T47D (cell line): ENCODE measurements at regions not wholly inside any gene's neighbourhood (a gene's known extent, or its start where the extent isn't known, plus 50 kb on each side); places are given as distances from the start of the nearest gene placed in this dataset.
A peak's percentile ranks its signal among the peaks of the same experiment; 100 is the strongest.
"Not testable (repeated sequence)": the region's sequence is repeated elsewhere in the genome, so short reads cannot be mapped to it uniquely, and the experiment has no call there.

Source experiments
- DNase-seq, 2 experiments: peaks; one replicate each; pipeline versions ENCODE4 v3.0.0 to v3.0.0-alpha.2; 2011 to 2012; ENCODE audit warnings: low read depth in 1 of 2, low spot score in 1 of 2
- JUND ChIP-seq: IDR thresholded peaks from 2 replicates; pipeline ENCODE4 v1.6.1; 2012; ENCODE audit warnings: low read depth
- in situ Hi-C: cut with HindIII; loops from 2 replicates; pipeline ENCODE4 v1.10.0; 2016; ENCODE audit warnings: low sequenced_read_pairs, low pct_unique_long_range_greater_than_20kb

DNA sequence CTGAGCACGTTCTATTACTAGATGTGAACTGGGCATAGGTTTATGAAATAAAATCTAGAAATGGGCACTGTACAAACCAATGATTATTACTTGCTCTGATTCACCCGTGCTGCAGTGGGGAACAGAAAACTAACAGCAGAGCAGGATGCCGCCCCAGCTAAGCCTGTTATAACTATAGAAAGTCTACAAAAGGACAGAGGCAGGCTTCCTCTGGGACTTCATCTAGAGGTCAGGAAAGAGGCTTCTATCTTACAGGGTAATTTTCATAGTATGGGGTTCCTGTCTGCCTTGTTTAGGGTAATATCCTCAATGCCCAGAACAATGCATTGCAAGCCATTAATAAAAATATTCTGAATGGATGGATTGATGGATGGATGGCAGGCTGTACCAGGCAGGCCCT is 177.0 kb upstream of the TBL1XR1 start:
- no peak for DNase-seq
- TF ChIP-seq JUND: no peak
- in situ Hi-C loops: no loop called here

DNA sequence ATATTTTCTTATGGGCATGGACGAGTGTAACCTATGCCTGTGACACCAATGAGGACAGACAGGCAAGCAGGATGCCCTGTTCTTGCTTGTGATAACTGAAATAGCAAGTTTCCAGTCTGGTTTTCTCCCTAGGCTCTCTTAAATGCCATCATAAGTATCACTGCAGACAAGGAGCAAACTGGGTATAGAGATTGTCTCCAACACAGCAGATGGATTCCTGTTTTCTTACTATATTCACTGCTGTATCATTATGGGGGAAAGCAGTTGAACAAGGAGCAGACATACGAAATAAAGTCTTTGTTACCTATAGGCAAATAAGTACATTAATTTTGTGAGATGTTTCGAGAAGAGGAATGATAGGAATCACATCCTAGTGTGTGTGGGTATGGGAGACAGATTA is 178.0 kb upstream of the TBL1XR1 start:
- TF ChIP-seq JUND: no peak
- DNase-seq: no peak
- in situ Hi-C loops: no loop called here

DNA sequence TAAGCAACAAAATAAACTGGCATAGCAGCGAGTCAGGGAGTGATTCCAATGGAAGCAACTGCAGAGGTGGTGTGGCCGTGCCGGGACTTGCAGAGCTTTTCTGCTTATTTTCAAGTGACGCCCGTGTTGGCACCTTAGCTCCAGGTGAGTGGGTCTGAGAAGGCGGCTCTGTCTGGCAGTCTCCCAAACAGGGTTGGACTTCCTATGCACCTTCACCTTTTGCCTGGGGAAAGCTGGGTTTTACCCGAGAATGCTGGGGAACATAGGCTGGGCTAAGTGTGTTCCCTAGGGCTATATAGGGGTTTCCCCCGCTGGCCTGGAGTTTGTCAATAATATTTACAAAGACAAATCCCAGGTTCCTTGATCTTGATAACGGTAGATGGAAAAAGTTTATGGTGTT is 179.9 kb upstream of the TBL1XR1 start:
- no peak for TF ChIP-seq JUND
- peak in 1 of 2 experiments; percentile 87 for DNase-seq
- in situ Hi-C loops: no loop called here

DNA sequence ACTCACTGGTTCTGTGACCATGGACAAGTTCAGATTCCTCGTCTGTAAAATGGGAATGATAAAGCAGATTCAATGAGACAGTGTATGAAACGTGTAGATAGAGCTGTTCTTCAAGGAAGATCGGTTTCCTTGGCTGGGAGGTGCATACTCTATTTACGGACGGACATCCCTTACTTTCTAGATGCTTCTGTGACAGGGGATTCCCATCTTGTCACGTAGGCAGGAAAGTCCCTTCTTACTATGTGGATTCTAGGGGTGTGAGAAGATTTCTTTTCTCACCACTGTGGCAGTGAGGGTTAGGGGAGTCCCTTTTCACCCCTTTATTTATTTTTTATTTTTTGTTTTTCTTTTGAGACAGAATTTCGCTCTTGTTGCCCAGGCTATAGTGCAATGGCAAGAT is 180.9 kb upstream of the TBL1XR1 start:
- TF ChIP-seq JUND: no peak
- in situ Hi-C loops: no loop called here
- no peak for DNase-seq

DNA sequence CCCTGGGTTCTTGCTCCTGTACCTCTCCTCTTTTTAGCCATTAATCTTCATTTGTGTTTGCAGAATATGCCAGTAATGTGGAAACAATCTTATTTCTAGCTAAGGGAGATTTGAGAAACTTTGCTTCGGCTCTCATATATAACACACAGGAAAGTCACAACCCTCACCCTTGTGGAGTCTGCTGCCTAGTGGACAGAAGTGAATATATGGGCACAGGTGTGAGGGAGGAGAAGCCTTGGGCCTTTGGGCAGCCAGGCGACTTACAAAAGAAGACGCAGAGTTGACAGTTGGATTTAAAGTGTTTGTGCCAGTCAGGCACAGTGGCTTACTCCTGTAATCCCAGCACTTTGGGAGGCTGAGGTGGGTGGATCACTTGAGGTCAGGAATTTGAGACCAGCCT is 181.8 kb upstream of the TBL1XR1 start:
- peak in 1 of 2 experiments; percentile 92 for DNase-seq
- no peak for TF ChIP-seq JUND
- in situ Hi-C loops: no loop called here

DNA sequence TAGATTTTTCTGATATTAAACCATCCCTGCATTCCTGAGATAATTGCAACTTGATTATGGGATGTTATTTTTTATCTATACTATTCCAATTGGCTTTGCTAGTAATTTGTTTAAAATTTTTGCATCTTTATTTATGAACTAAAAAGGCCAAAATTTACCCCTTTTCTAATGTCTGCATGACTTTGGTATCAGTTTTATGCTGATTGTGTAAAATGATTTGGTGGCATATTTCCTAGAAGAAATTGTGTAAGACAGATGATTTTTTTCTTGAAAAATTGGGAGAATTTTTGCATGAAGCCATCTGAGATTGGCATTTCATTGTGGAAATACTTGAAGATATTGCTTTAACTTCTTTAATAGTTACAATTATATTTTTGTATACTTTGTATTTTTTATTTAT is 183.8 kb upstream of the TBL1XR1 start:
- no peak for TF ChIP-seq JUND
- no peak for DNase-seq
- in situ Hi-C loops: no loop called here

DNA sequence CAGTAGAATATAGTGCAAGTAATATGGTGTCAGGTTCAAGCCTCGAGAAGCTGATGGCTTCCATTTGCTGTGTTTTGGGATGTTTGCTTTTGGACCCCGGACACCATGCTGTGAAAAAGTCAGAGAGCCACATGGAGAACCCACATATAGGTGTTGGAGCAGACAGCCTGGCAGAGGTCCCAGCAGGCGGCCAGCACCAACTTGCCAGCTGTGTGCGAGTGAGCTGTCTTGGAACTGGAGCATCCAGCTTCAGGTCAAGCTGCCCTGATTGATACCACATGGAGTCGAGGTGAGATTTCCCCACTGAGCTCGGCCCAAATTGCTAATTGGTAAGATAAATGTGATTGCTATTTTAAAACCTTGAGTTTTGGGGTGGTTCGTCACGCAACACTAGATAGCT is 185.7 kb upstream of the TBL1XR1 start:
- no peak for DNase-seq
- in situ Hi-C loops: no loop called here
- no peak for TF ChIP-seq JUND

DNA sequence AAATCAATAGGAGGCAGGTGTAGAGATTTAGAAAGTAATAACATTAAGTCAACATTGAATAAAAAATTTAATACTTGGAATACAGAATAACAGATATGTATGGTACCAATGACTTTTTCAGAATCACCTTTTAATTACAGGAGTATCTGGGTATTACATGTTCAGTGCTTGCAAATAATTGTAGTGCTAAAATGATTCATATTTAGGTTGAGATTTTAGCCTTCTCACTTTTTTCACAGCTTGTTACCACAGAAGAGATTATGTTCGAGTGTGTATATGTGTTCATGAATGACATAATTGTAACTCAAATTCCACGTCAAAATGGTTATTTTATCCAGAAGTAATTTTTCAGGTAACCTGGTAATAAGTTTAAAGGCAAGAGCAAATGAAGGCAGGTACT is 187.9 kb upstream of the TBL1XR1 start:
- TF ChIP-seq JUND: no peak
- in situ Hi-C loops: no loop called here
- no peak for DNase-seq

DNA sequence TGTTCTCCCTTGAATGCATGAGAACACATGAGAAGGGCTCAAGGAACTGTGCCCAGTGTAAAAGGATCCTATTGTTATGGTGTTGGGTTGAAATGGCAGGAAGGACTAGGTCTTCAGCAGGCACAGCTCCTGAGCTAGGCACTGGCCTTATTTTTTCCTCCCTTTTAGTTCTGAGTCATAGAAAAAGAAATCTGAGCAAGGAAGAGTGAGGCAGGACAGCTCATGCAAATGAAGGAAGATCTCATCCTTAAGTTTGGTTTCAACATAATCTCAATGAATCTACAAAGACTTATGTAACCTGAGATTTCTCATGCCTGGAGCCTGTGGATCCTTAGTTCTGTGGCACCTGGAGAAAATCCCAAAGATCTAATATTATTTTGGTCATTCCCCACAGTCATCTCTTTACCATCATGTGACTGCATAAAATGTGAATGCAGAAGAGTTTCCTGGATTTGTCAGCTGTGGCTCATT is 188.6 kb upstream of the TBL1XR1 start:
- no peak for TF ChIP-seq JUND
- in situ Hi-C loops: no loop called here
- DNase-seq: peak in 1 of 2 experiments; percentile 25

DNA sequence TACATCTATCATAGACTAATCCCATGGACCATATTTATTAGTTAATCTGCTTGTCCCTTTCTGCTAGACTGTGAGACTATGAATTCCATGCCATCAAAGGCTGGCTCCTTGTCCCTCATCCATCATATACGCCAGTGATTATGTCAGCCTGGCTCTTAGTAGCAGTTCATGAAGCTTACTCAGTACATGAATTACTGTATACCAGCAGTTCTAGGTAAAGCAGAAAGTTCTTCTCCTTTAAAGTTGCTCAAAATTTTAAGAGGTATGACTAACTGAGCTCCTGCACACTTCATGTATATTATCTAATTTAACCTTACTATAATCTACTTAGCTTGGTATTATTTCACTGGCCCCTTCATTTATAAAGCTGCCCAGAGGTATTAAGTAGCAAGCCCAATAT is 190.9 kb upstream of the TBL1XR1 start:
- in situ Hi-C loops: no loop called here
- no peak for TF ChIP-seq JUND
- DNase-seq: no peak

DNA sequence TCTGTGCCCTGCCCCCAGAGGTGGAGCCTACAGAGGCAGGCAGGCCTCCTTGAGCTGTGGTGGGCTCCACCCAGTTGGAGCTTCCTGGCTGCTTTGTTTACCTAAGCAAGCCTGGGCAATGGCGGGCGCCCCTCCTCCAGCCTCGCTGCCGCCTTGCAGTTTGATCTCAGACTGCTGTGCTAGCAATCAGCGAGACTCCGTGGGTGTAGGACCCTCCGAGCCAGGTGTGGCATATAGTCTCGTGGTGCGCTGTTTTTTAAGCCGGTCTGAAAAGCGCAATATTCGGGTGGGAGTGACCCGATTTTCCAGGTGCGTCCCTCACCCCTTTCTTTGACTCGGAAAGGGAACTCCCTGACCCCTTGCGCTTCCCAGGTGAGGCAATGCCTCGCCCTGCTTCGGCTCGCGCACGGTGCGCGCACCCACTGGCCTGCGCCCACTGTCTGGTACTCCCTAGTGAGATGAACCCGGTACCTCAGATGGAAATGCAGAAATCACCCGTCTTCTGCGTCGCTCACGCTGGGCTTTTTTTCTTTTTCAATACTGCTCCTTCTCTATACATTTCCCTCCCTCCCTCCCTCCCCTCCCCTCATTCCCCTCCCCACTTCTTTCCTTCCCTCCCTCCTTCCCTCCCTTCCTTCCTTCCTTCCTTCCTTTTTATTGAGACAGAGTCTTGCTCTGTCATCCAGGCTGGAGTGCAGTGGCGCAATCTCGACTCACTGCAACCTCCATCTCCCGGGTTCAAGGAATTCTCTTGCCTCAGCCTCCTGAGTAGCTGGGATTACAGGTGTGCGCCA is 197.1 kb upstream of the TBL1XR1 start:
- DNase-seq, in situ Hi-C loops: not testable (repeated sequence)

DNA sequence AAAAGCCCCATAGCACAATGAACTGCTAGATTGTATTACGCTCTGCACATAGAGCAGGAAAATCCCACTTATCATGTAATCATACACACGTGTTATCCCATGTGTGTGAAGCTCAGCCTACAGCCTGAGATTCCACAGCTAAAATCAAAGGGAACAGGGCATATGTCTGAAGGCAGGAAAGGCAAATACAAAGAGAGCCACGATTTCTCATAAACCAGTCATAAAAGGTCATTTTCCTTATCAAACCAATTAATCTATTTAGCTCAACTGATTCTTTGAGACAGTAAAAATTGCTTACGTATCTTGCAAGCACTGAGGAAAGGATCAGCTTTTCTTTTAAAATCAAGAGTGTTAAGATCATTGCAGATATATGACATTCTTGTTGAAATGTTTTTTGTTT is 199.5 kb upstream of the TBL1XR1 start:
- TF ChIP-seq JUND: no peak
- DNase-seq: no peak
- in situ Hi-C loops: no loop called here

DNA sequence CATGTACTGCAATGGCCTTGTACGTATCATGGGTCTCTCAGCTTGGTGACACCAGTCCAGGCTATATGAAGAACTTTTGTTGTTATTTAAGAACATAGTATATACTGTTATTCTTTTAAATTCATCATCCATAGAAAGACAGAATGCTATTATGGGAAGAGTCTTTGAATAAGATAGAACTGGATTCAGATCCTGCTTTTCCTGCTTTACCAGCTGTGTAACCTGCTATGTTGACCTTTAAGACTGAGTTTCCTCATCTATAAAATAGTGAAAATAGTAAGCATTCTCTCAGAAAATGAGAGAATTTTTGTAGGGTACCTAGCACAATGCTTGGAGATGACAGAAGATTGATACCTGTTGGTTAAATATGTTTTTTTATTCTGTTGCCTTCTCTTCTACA is 204.1 kb upstream of the TBL1XR1 start:
- TF ChIP-seq JUND: no peak
- in situ Hi-C loops: no loop called here
- peak in 1 of 2 experiments; percentile 80 for DNase-seq

DNA sequence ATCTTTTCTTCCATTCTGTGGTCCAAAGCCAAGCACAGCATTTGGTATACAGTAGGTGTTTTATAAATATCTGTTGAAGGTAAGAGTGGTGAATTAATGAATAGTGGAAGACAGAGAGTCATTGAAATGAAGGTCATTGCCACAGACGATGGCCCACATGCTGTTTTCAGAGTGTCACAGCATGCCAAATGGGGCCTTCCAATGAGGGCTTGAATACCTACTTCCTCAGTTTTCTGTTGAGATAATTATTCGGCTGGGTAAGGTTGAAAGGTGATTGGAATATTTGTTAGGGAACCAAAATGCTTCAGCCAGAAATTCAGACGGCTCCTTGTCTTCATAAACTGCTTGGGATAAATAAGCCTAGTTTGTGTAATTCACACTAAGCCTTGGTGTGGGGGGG is 205.3 kb upstream of the TBL1XR1 start:
- no peak for DNase-seq
- in situ Hi-C loops: no loop called here
- no peak for TF ChIP-seq JUND
